ENCODE measurements at regions not wholly inside any gene's neighbourhood (a gene's known extent, or its start where the extent isn't known, plus 50 kb on each side); places are given as distances from the start of the nearest gene placed in this dataset.

DNA sequence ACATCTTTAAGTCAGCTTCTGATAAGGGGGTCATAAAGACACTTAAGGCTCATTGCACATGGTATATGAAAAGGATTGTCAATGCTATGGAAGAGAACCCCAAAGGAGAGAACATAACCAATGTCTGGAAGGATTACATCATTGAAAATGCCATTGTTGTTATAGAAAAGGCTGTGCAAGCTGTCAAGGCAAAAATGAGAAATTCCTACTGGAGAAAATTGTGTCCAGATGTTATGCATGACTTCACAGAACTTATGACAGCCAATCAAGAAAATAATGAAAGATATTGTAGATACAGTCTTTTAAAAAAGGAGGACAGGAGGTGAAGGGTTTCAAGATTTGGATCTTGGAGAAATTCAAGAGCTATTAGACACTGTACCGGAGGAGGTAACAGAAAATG is 96.3 kb upstream of the MBNL1 start:
- TF ChIP-seq, protein P1, sequence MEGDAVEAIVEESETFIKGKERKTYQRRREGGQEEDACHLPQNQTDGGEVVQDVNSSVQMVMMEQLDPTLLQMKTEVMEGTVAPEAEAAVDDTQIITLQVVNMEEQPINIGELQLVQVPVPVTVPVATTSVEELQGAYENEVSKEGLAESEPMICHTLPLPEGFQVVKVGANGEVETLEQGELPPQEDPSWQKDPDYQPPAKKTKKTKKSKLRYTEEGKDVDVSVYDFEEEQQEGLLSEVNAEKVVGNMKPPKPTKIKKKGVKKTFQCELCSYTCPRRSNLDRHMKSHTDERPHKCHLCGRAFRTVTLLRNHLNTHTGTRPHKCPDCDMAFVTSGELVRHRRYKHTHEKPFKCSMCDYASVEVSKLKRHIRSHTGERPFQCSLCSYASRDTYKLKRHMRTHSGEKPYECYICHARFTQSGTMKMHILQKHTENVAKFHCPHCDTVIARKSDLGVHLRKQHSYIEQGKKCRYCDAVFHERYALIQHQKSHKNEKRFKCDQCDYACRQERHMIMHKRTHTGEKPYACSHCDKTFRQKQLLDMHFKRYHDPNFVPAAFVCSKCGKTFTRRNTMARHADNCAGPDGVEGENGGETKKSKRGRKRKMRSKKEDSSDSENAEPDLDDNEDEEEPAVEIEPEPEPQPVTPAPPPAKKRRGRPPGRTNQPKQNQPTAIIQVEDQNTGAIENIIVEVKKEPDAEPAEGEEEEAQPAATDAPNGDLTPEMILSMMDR (IDR thresholded peaks at IDR 0.05), result no peak
- 96 to 100% methylated on average over 1 of the region's 1 CpG for WGBS, 2 donors
- ATAC-seq, result no peak
- intact Hi-C loops (cut with DNase I), result no loop called here
- Histone ChIP-seq H3K4me1 (no peaks in the 10 kb centered on the region), H3K36me3 (no peaks in the 10 kb centered on the region), H3K9me3 (no peaks in the 10 kb centered on the region), H3K4me3 (no peak overlapping the region), H3K27ac (no peak overlapping the region), H3K27me3 (no peaks in the 10 kb centered on the region)
- DNase-seq, result no peak
- no peak for FAIRE-seq

DNA sequence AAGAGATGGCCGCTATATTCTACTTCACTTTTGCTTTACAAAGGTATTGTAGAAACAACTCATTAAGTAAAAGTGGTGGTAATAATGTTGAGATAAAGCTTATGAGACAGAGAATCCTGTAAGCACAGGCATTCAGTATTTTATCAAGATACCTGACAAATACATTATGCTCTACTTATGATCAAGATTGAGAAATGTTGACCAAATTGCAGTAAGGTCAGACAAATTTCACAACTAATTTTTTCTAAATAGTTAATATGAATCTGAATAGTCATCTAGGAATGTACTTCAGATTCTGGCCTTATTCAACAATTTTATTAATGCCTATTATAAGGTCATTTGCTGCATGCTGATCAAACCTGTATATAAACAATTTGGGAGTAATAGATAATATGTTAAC is 95.1 kb upstream of the MBNL1 start:
- TF ChIP-seq, protein P1 (IDR thresholded peaks at IDR 0.05), result no peak
- intact Hi-C loops (cut with DNase I), result no loop called here
- no peak for DNase-seq
- Histone ChIP-seq H3K4me1 (no peaks in the 10 kb centered on the region), H3K9me3 (no peaks in the 10 kb centered on the region), H3K36me3 (no peaks in the 10 kb centered on the region), H3K4me3 (no peak overlapping the region), H3K27me3 (no peaks in the 10 kb centered on the region), H3K27ac (no peak overlapping the region)
- ATAC-seq, result no peak
- FAIRE-seq, result no peak
- WGBS, 2 donors, result 85 to 94% methylated on average over 1 of the region's 1 CpG

DNA sequence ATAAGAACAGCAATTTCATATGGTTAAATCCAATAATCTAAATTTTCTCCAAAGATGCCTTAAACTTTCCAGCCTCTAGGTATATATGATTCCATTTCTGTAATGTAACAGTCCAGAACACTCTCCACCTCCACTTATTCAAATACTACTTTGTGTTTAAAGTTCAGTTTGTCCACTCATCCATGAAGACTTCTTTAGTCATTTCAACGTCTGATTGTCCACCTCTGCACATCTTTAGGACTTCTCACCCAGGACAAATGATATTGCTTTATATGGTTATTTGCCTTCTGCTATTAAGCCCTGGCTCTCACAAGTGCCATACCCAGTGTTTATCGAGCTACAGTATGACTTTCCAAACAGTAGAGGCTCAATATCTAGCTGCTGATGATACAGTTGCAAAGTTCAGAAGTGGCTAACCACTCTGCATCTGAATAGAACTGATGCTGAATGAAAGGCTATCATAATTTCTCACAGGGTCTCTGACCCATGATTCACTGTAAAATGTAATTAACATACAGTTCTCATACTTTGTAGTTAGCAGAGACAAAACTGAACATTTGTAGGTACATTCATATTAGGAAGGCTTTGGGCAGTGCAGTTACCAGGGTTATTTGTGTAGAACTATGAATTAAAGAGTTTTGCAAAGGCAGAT is 93.7 kb upstream of the MBNL1 start:
- DNase-seq (no peak), FAIRE-seq (no peak), ATAC-seq (no peak)
- H3K4me3 ChIP-seq, result no peak overlapping the region
- 66 to 72% methylated on average over 2 of the region's 2 CpGs for WGBS, 2 donors
- H3K9me3 ChIP-seq, result no peaks in the 10 kb centered on the region
- intact Hi-C loops (cut with DNase I), result no loop called here
- no peaks in the 10 kb centered on the region for H3K36me3 ChIP-seq
- no peaks in the 10 kb centered on the region for H3K4me1 ChIP-seq
- no peaks in the 10 kb centered on the region for H3K27me3 ChIP-seq
- no peak overlapping the region for H3K27ac ChIP-seq
- TF ChIP-seq, protein P1 (IDR thresholded peaks at IDR 0.05), result no peak

DNA sequence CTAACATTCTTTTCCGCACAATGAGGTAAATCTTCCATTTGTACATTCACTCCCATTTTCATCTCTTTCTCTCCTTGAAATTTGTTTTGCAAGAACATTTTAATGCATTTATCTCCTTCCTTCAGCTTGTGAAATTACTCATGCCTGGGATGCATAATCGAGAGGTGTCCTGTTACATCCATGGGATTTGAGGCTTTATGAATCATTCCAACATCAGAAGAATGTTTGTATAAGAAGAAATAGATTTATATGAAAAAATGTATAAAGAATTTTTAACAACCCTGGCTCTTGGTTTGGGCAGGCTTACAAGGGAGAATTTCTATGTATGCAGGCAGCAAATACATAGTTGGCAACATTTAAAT is 93.2 kb upstream of the MBNL1 start:
- H3K27me3 ChIP-seq, result no peaks in the 10 kb centered on the region
- no peak for ATAC-seq
- no peak for DNase-seq
- intact Hi-C loops (cut with DNase I), result no loop called here
- TF ChIP-seq, protein P1 (IDR thresholded peaks at IDR 0.05), result no peak
- FAIRE-seq, result no peak
- no peaks in the 10 kb centered on the region for H3K9me3 ChIP-seq
- no peak overlapping the region for H3K4me3 ChIP-seq
- H3K4me1 ChIP-seq, result no peaks in the 10 kb centered on the region
- 89 to 91% methylated on average over 2 of the region's 2 CpGs for WGBS, 2 donors
- no peaks in the 10 kb centered on the region for H3K36me3 ChIP-seq
- no peak overlapping the region for H3K27ac ChIP-seq

DNA sequence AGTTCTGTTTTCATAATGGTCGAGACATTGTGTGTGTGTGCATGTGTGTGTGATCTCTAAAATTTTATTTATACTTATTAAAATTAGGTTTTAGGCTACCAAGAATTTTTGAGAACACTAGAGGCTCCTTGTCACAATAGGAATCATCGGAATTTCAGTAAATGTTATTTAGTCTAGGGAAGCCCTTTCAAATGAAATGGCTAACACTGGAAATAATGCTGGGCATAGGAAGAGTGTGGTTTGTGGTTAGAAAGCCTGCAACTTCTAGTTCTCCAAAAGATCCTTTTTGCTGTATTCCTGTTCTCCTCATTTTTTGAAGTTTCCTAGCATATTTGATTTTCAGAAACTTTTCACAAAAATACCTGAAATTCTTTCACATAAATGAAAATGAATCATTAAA is 92.5 kb upstream of the MBNL1 start:
- WGBS, 2 donors, result 82 to 85% methylated on average over 2 of the region's 2 CpGs
- no peak overlapping the region for H3K27ac ChIP-seq
- no peaks in the 10 kb centered on the region for H3K36me3 ChIP-seq
- TF ChIP-seq, protein P1 (IDR thresholded peaks at IDR 0.05), result no peak
- no peak overlapping the region for H3K4me3 ChIP-seq
- FAIRE-seq (no peak), ATAC-seq (no peak), DNase-seq (no peak)
- no peaks in the 10 kb centered on the region for H3K27me3 ChIP-seq
- intact Hi-C loops (cut with DNase I), result no loop called here
- no peaks in the 10 kb centered on the region for H3K4me1 ChIP-seq
- no peaks in the 10 kb centered on the region for H3K9me3 ChIP-seq
